Natural killer cell (primary cell): ENCODE measurements at regions not wholly inside any gene's neighbourhood (a gene's known extent, or its start where the extent isn't known, plus 50 kb on each side); places are given as distances from the start of the nearest gene placed in this dataset.

Experiments
- ATAC-seq, 3 donors: fragments of 150-1000 bp in 2 of 3; fragments of 200-7000 bp in 1 of 3; cut with Tn5 transposase; 1 replicate in 1 of 3; 2 replicates in 2 of 3; pipeline ENCODE4 v1.10.0; 2021; ENCODE audit warnings: mild to moderate bottlenecking in 2 of 3, moderate library complexity in 2 of 3
- DNase-seq, 2 donors: peaks; one replicate each; pipeline versions ENCODE4 v3.0.0 to v3.0.0-alpha.2; 2013 to 2021; ENCODE audit warnings: mixed read lengths in 1 of 2
- H3K27ac ChIP-seq: one replicate; pipeline ENCODE4 v1.5.1; 2013; ENCODE audit warnings: mild to moderate bottlenecking, low read length
- H3K27me3 ChIP-seq: one replicate; pipeline ENCODE4 v1.6.1; 2013; ENCODE audit warnings: low read length; ENCODE audit not compliant: control insufficient read depth, insufficient read depth
- H3K36me3 ChIP-seq: one replicate; pipeline ENCODE4 v1.6.1; 2013; ENCODE audit warnings: low read length; ENCODE audit not compliant: control insufficient read depth, insufficient read depth
- H3K4me1 ChIP-seq: one replicate; pipeline ENCODE4 v1.6.1; 2013; ENCODE audit warnings: low read length; ENCODE audit not compliant: control insufficient read depth, insufficient read depth
- H3K4me3 ChIP-seq: one replicate; pipeline ENCODE4 v1.5.1; 2013; ENCODE audit warnings: low read length
- H3K9me3 ChIP-seq: one replicate; pipeline ENCODE4 v1.6.1; 2013; ENCODE audit warnings: low read length; ENCODE audit not compliant: control insufficient read depth, insufficient read depth
- H3K27ac Mint-ChIP-seq, 2 donors: one replicate each; pipeline ENCODE4 v1.8.0; 2022; ENCODE audit warnings: mild to moderate bottlenecking in 2 of 2, mixed read lengths in 2 of 2, moderate library complexity in 1 of 2
- H3K27me3 Mint-ChIP-seq, 2 donors: one replicate each; pipeline ENCODE4 v1.8.0; 2022; ENCODE audit warnings: low read depth in 2 of 2, mixed read lengths in 2 of 2
- H3K36me3 Mint-ChIP-seq: one replicate; pipeline ENCODE4 v1.8.0; 2022; ENCODE audit warnings: mixed read lengths
- H3K4me1 Mint-ChIP-seq, 2 donors: one replicate each; pipeline ENCODE4 v1.8.0; 2022; ENCODE audit warnings: mixed read lengths in 2 of 2
- H3K4me3 Mint-ChIP-seq: one replicate; pipeline ENCODE4 v1.8.0; 2022; ENCODE audit warnings: mild to moderate bottlenecking, moderate library complexity, mixed read lengths
- H3K9me3 Mint-ChIP-seq, 2 donors: one replicate each; pipeline ENCODE4 v1.8.0; 2022; ENCODE audit warnings: mixed read lengths in 2 of 2
- CTCF ChIP-seq: fragments of 200-600 bp; IDR thresholded peaks from one replicate; pipeline ENCODE4 v1.8.0; 2022; ENCODE audit warnings: antibody characterized with exemption
- whole genome bisulfite sequencing: methylation state at CpG from one replicate; pipeline ENCODE4 v1.1.7; 2013; ENCODE audit warnings: missing lambda C conversion rate; ENCODE audit not compliant: insufficient coverage; 5-methylcytosine and 5-hydroxymethylcytosine counted together
- intact Hi-C: fragments of 100-400 bp; cut with micrococcal nuclease; formaldehyde crosslinking; loops from one replicate; pipeline ENCODE4 v1.14.2; 2022

GRCh38 chr13:76198568-76199163 is 562.5 kb downstream of the LMO7 start:
- no peak for DNase-seq
- H3K36me3 Mint-ChIP-seq, result no peaks in the 10 kb centered on the region
- no peak overlapping the region for H3K27ac Mint-ChIP-seq
- Histone ChIP-seq H3K27ac (no peak overlapping the region), H3K4me1 (no peaks in the 10 kb centered on the region), H3K9me3 (peaks cover 3% of the 10 kb centered on the region), H3K27me3 (no peaks in the 10 kb centered on the region), H3K4me3 (no peak overlapping the region), H3K36me3 (no peaks in the 10 kb centered on the region)
- H3K4me3 Mint-ChIP-seq, result no peak overlapping the region
- no peaks in the 10 kb centered on the region for H3K4me1 Mint-ChIP-seq
- no peak for ATAC-seq
- TF ChIP-seq CTCF, result no peak
- H3K9me3 Mint-ChIP-seq, result peaks cover 11 to 13% of the 10 kb centered on the region in 2 donors
- 91% methylated on average over 3 of the region's 3 CpGs for WGBS
- intact Hi-C loops, result no loop called here
- no peaks in the 10 kb centered on the region for H3K27me3 Mint-ChIP-seq

- Mint-ChIP-seq H3K36me3 (no peaks in the 10 kb centered on the region), H3K4me1 (no peaks in the 10 kb centered on the region), H3K4me3 (no peak overlapping the region), H3K27me3 (no peaks in the 10 kb centered on the region), H3K27ac (no peak overlapping the region), H3K9me3 (peaks cover 3 to 7% of the 10 kb centered on the region in 2 donors)
- H3K9me3 ChIP-seq, result peaks cover 3% of the 10 kb centered on the region
- WGBS, result 93% methylated on average over 48 of the region's 48 CpGs
- no peaks in the 10 kb centered on the region for H3K4me1 ChIP-seq
- ATAC-seq (no peak), DNase-seq (no peak)
- no peak overlapping the region for H3K4me3 ChIP-seq
- no peaks in the 10 kb centered on the region for H3K27me3 ChIP-seq
- H3K27ac ChIP-seq, result no peak overlapping the region
- no peaks in the 10 kb centered on the region for H3K36me3 ChIP-seq
- intact Hi-C loops, result no loop called here
- no peak for TF ChIP-seq CTCF
These were observed 553.9 kb downstream of the LMO7 start for GRCh38 chr13:76189882-76190519.

DNA sequence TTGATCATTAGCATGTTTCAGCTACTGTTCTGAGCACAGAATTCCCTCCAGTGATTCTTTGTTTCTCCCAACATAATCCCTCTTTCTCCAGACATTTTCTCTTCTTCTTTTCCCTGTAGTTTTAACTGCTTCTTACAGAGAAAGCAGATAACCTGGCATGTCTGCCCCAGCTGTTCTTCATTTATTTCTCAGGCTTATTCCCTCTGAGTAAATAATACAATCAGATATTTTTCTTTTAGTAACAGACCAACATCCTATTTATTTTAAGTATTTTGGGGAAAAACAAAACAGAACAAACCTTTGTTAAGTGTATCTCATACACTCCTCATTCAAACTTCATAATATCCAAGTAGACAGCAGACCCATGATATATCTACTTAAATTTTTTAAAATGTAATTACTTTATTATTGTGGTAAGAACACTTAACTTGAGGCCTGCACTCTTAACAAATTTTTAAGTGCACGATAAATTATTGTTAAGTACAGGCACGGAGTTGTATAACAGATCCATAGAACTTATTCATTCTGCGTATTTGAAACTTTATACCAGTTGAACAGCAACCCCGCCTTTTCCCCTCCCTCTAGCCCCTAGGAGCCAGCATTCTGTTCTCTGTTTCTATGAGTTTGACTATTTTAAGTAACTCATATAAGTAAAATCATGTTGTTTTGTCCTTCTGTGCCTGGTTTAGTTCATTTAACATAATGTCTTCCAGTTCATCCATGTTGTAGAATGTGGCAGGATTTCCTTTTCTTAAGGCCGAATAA is 540.0 kb downstream of the LMO7 start:
- no peak for TF ChIP-seq CTCF
- Mint-ChIP-seq H3K27ac (no peak overlapping the region), H3K36me3 (no peaks in the 10 kb centered on the region), H3K27me3 (no peaks in the 10 kb centered on the region), H3K4me1 (no peaks in the 10 kb centered on the region), H3K9me3 (peaks cover 2 to 3% of the 10 kb centered on the region in 2 donors), H3K4me3 (no peak overlapping the region)
- Histone ChIP-seq H3K27ac (no peak overlapping the region), H3K4me1 (no peaks in the 10 kb centered on the region), H3K4me3 (no peak overlapping the region), H3K9me3 (no peaks in the 10 kb centered on the region), H3K36me3 (no peaks in the 10 kb centered on the region), H3K27me3 (no peaks in the 10 kb centered on the region)
- no peak for ATAC-seq
- no peak for DNase-seq
- 100% methylated on average over 3 of the region's 5 CpGs for WGBS
- intact Hi-C loops, result no loop called here
